ENCODE measurements at regions not wholly inside any gene's neighbourhood (a gene's known extent, or its start where the extent isn't known, plus 50 kb on each side); places are given as distances from the start of the nearest gene placed in this dataset.
"Not testable (repeated sequence)": the region's sequence is repeated elsewhere in the genome, so short reads cannot be mapped to it uniquely, and the experiment has no call there.

- DNase-seq = no peak
These were observed 790.3 kb upstream of the KCND2 start for GRCh38 chr7:119482671-119483070.

- no peak for DNase-seq
These were observed 789.6 kb upstream of the KCND2 start for GRCh38 chr7:119483364-119483763.

GRCh38 chr7:119514326-119514725, 758.6 kb upstream of the KCND2 start:
- DNase-seq = no peak

GRCh38 chr7:119515214-119515613, 757.8 kb upstream of the KCND2 start:
- DNase-seq = no peak

GRCh38 chr7:119515962-119516361, 757.0 kb upstream of the KCND2 start:
- DNase-seq = no peak

- DNase-seq = no peak
These were observed 750.7 kb upstream of the KCND2 start for GRCh38 chr7:119522263-119522662.

GRCh38 chr7:119522698-119523097, 750.3 kb upstream of the KCND2 start:
- DNase-seq = no peak

GRCh38 chr7:119545118-119545517, 727.9 kb upstream of the KCND2 start:
- DNase-seq = no peak

- DNase-seq = no peak
These were observed 717.2 kb upstream of the KCND2 start for GRCh38 chr7:119555788-119556187.

GRCh38 chr7:119556436-119556835, 716.5 kb upstream of the KCND2 start:
- no peak for DNase-seq

GRCh38 chr7:119561751-119562150, 711.2 kb upstream of the KCND2 start:
- DNase-seq = no peak

- no peak for DNase-seq
These were observed 710.1 kb upstream of the KCND2 start for GRCh38 chr7:119562839-119563238.

- no peak for DNase-seq
These were observed 701.3 kb upstream of the KCND2 start for GRCh38 chr7:119571666-119572065.

- DNase-seq = no peak
These were observed 700.8 kb upstream of the KCND2 start for GRCh38 chr7:119572132-119572531.

- DNase-seq = no peak
These were observed 700.4 kb upstream of the KCND2 start for GRCh38 chr7:119572541-119572940.

GRCh38 chr7:119578116-119578515, 694.9 kb upstream of the KCND2 start:
- no peak for DNase-seq

GRCh38 chr7:119594956-119595355, 678.0 kb upstream of the KCND2 start:
- DNase-seq = no peak

- no peak for DNase-seq
These were observed 676.3 kb upstream of the KCND2 start for GRCh38 chr7:119596651-119597050.

GRCh38 chr7:119606297-119606696, 666.7 kb upstream of the KCND2 start:
- no peak for DNase-seq

- DNase-seq = no peak
These were observed 652.2 kb upstream of the KCND2 start for GRCh38 chr7:119620769-119621168.

- no peak for DNase-seq
These were observed 649.5 kb upstream of the KCND2 start for GRCh38 chr7:119623427-119623826.

GRCh38 chr7:119630406-119630969, 642.5 kb upstream of the KCND2 start:
- DNase-seq = no peak

- not testable (repeated sequence) for DNase-seq
These were observed 639.2 kb upstream of the KCND2 start for GRCh38 chr7:119633812-119634211.

GRCh38 chr7:119640326-119640725, 632.6 kb upstream of the KCND2 start:
- no peak for DNase-seq

- DNase-seq = no peak
These were observed 632.1 kb upstream of the KCND2 start for GRCh38 chr7:119640861-119641260.

GRCh38 chr7:119643558-119643957, 629.4 kb upstream of the KCND2 start:
- DNase-seq = no peak
